ENCODE measurements at regions not wholly inside any gene's neighbourhood (a gene's known extent, or its start where the extent isn't known, plus 50 kb on each side); places are given as distances from the start of the nearest gene placed in this dataset.

GRCh38 chr20:11432407-11432806 is 485.3 kb upstream of the BTBD3 start:
- H2AFZ ChIP-seq (ENCODE audit: low read length, unreplicated experiment), result no peak overlapping the region
- H3K79me2 ChIP-seq (ENCODE audit: control insufficient read depth, insufficient read depth, low read length, unreplicated experiment), result no peaks in the 10 kb centered on the region
- peaks cover 8% of the 10 kb centered on the region for H3K4me1 ChIP-seq (ENCODE audit: control insufficient read depth, insufficient read depth, low read length, unreplicated experiment)

GRCh38 chr20:11436113-11436905 is 481.4 kb upstream of the BTBD3 start:
- no peaks in the 10 kb centered on the region for H3K79me2 ChIP-seq (ENCODE audit: control insufficient read depth, insufficient read depth, low read length, unreplicated experiment)
- no peaks in the 10 kb centered on the region for H3K4me1 ChIP-seq (ENCODE audit: control insufficient read depth, insufficient read depth, low read length, unreplicated experiment)
- H3K36me3 ChIP-seq (ENCODE audit: insufficient read depth, low read length), result no peaks in the 10 kb centered on the region
- no peaks in the 10 kb centered on the region for H3K27me3 ChIP-seq (ENCODE audit: insufficient read depth, low read length)
- no peak overlapping the region for H2AFZ ChIP-seq (ENCODE audit: low read length, unreplicated experiment)
- H3K4me3 ChIP-seq (ENCODE audit: low read depth, low read length), result no peak overlapping the region
- H3K27ac ChIP-seq (ENCODE audit: low read depth, low read length), result no peak overlapping the region

More at GRCh38 chr20:11432407-11432806, 485.3 kb upstream of the BTBD3 start:
- Histone ChIP-seq H3K4me3 (ENCODE audit: low read depth, low read length) (no peak overlapping the region), H3K27ac (ENCODE audit: low read depth, low read length) (no peak overlapping the region), H3K27me3 (ENCODE audit: insufficient read depth, low read length) (no peaks in the 10 kb centered on the region), H3K36me3 (ENCODE audit: insufficient read depth, low read length) (no peaks in the 10 kb centered on the region)

- H3K27ac ChIP-seq (ENCODE audit: low read depth, low read length), result no peak overlapping the region
- H3K4me1 ChIP-seq (ENCODE audit: control insufficient read depth, insufficient read depth, low read length, unreplicated experiment), result no peaks in the 10 kb centered on the region
- H2AFZ ChIP-seq (ENCODE audit: low read length, unreplicated experiment), result no peak overlapping the region
- no peaks in the 10 kb centered on the region for H3K36me3 ChIP-seq (ENCODE audit: insufficient read depth, low read length)
- no peaks in the 10 kb centered on the region for H3K27me3 ChIP-seq (ENCODE audit: insufficient read depth, low read length)
- H3K79me2 ChIP-seq (ENCODE audit: control insufficient read depth, insufficient read depth, low read length, unreplicated experiment), result no peaks in the 10 kb centered on the region
- H3K4me3 ChIP-seq (ENCODE audit: low read depth, low read length), result no peak overlapping the region
These were observed 480.6 kb upstream of the BTBD3 start for GRCh38 chr20:11437090-11437489.

- Histone ChIP-seq H3K27ac (ENCODE audit: low read depth, low read length) (no peak overlapping the region), H3K79me2 (ENCODE audit: control insufficient read depth, insufficient read depth, low read length, unreplicated experiment) (no peaks in the 10 kb centered on the region), H3K4me3 (ENCODE audit: low read depth, low read length) (no peak overlapping the region), H3K27me3 (ENCODE audit: insufficient read depth, low read length) (no peaks in the 10 kb centered on the region), H2AFZ (ENCODE audit: low read length, unreplicated experiment) (no peak overlapping the region), H3K36me3 (ENCODE audit: insufficient read depth, low read length) (no peaks in the 10 kb centered on the region), H3K4me1 (ENCODE audit: control insufficient read depth, insufficient read depth, low read length, unreplicated experiment) (no peaks in the 10 kb centered on the region)
These were observed 479.9 kb upstream of the BTBD3 start for GRCh38 chr20:11437611-11438380.

- Histone ChIP-seq H3K4me3 (ENCODE audit: low read depth, low read length) (no peak overlapping the region), H3K27ac (ENCODE audit: low read depth, low read length) (no peak overlapping the region), H3K27me3 (ENCODE audit: insufficient read depth, low read length) (no peaks in the 10 kb centered on the region), H3K36me3 (ENCODE audit: insufficient read depth, low read length) (no peaks in the 10 kb centered on the region), H3K4me1 (ENCODE audit: control insufficient read depth, insufficient read depth, low read length, unreplicated experiment) (no peaks in the 10 kb centered on the region), H3K79me2 (ENCODE audit: control insufficient read depth, insufficient read depth, low read length, unreplicated experiment) (no peaks in the 10 kb centered on the region), H2AFZ (ENCODE audit: low read length, unreplicated experiment) (no peak overlapping the region)
These were observed 479.3 kb upstream of the BTBD3 start for GRCh38 chr20:11438412-11438811.

- H3K36me3 ChIP-seq (ENCODE audit: insufficient read depth, low read length), result no peaks in the 10 kb centered on the region
- no peak overlapping the region for H3K4me3 ChIP-seq (ENCODE audit: low read depth, low read length)
- H3K79me2 ChIP-seq (ENCODE audit: control insufficient read depth, insufficient read depth, low read length, unreplicated experiment), result no peaks in the 10 kb centered on the region
- H3K27me3 ChIP-seq (ENCODE audit: insufficient read depth, low read length), result no peaks in the 10 kb centered on the region
- H3K4me1 ChIP-seq (ENCODE audit: control insufficient read depth, insufficient read depth, low read length, unreplicated experiment), result no peaks in the 10 kb centered on the region
- H2AFZ ChIP-seq (ENCODE audit: low read length, unreplicated experiment), result no peak overlapping the region
- H3K27ac ChIP-seq (ENCODE audit: low read depth, low read length), result no peak overlapping the region
These were observed 474.1 kb upstream of the BTBD3 start for GRCh38 chr20:11443382-11444119.

GRCh38 chr20:11445161-11445560 is 472.5 kb upstream of the BTBD3 start:
- Histone ChIP-seq H3K27ac (ENCODE audit: low read depth, low read length) (no peak overlapping the region), H3K4me1 (ENCODE audit: control insufficient read depth, insufficient read depth, low read length, unreplicated experiment) (no peaks in the 10 kb centered on the region), H3K79me2 (ENCODE audit: control insufficient read depth, insufficient read depth, low read length, unreplicated experiment) (no peaks in the 10 kb centered on the region), H3K36me3 (ENCODE audit: insufficient read depth, low read length) (no peaks in the 10 kb centered on the region), H3K27me3 (ENCODE audit: insufficient read depth, low read length) (no peaks in the 10 kb centered on the region), H2AFZ (ENCODE audit: low read length, unreplicated experiment) (no peak overlapping the region), H3K4me3 (ENCODE audit: low read depth, low read length) (no peak overlapping the region)

GRCh38 chr20:11445891-11446290 is 471.8 kb upstream of the BTBD3 start:
- Histone ChIP-seq H3K79me2 (ENCODE audit: control insufficient read depth, insufficient read depth, low read length, unreplicated experiment) (no peaks in the 10 kb centered on the region), H3K27ac (ENCODE audit: low read depth, low read length) (no peak overlapping the region), H3K27me3 (ENCODE audit: insufficient read depth, low read length) (no peaks in the 10 kb centered on the region), H3K4me1 (ENCODE audit: control insufficient read depth, insufficient read depth, low read length, unreplicated experiment) (no peaks in the 10 kb centered on the region), H2AFZ (ENCODE audit: low read length, unreplicated experiment) (no peak overlapping the region), H3K4me3 (ENCODE audit: low read depth, low read length) (no peak overlapping the region), H3K36me3 (ENCODE audit: insufficient read depth, low read length) (no peaks in the 10 kb centered on the region)

- no peak overlapping the region for H3K4me3 ChIP-seq (ENCODE audit: low read depth, low read length)
- no peaks in the 10 kb centered on the region for H3K79me2 ChIP-seq (ENCODE audit: control insufficient read depth, insufficient read depth, low read length, unreplicated experiment)
- no peaks in the 10 kb centered on the region for H3K27me3 ChIP-seq (ENCODE audit: insufficient read depth, low read length)
- no peaks in the 10 kb centered on the region for H3K36me3 ChIP-seq (ENCODE audit: insufficient read depth, low read length)
- H2AFZ ChIP-seq (ENCODE audit: low read length, unreplicated experiment), result no peak overlapping the region
- no peak overlapping the region for H3K27ac ChIP-seq (ENCODE audit: low read depth, low read length)
- H3K4me1 ChIP-seq (ENCODE audit: control insufficient read depth, insufficient read depth, low read length, unreplicated experiment), result peaks cover 5% of the 10 kb centered on the region
These were observed 470.2 kb upstream of the BTBD3 start for GRCh38 chr20:11447371-11448100.

- no peak overlapping the region for H2AFZ ChIP-seq (ENCODE audit: low read length, unreplicated experiment)
- H3K4me1 ChIP-seq (ENCODE audit: control insufficient read depth, insufficient read depth, low read length, unreplicated experiment), result peaks cover 15% of the 10 kb centered on the region
- H3K27ac ChIP-seq (ENCODE audit: low read depth, low read length), result no peak overlapping the region
- H3K79me2 ChIP-seq (ENCODE audit: control insufficient read depth, insufficient read depth, low read length, unreplicated experiment), result no peaks in the 10 kb centered on the region
- H3K36me3 ChIP-seq (ENCODE audit: insufficient read depth, low read length), result no peaks in the 10 kb centered on the region
- H3K4me3 ChIP-seq (ENCODE audit: low read depth, low read length), result no peak overlapping the region
- H3K27me3 ChIP-seq (ENCODE audit: insufficient read depth, low read length), result no peaks in the 10 kb centered on the region
These were observed 469.1 kb upstream of the BTBD3 start for GRCh38 chr20:11448554-11448953.
